Adrenal gland (tissue), 9 donors: ENCODE measurements at regions not wholly inside any gene's neighbourhood (a gene's known extent, or its start where the extent isn't known, plus 50 kb on each side); places are given as distances from the start of the nearest gene placed in this dataset.

Source experiments
- DNase-seq, 7 donors: peaks; one replicate each; pipeline ENCODE4 v3.0.0-alpha.2; 2019 to 2020
- H3K27ac ChIP-seq, 5 donors: fragments of 200-600 bp; sonication (generic) in 4 of 5; 1 replicate in 3 of 5; 2 replicates in 2 of 5; pipeline versions ENCODE4 v1.5.1 to v1.8.0; 2016 to 2020; ENCODE audit warnings: mild to moderate bottlenecking in 1 of 5
- H3K27me3 ChIP-seq: fragments of 200-600 bp; 2 replicates; pipeline ENCODE4 v1.8.0; 2021
- H3K36me3 ChIP-seq, 2 donors: fragments of 200-600 bp; replicated peaks in 1 of 2; 1 replicate in 1 of 2; 2 replicates in 1 of 2; pipeline versions ENCODE4 v1.5.1 to v1.8.0; 2018 to 2022
- H3K4me1 ChIP-seq, 2 donors: fragments of 200-600 bp; replicated peaks in 1 of 2; 1 replicate in 1 of 2; 2 replicates in 1 of 2; pipeline versions ENCODE4 v1.5.1 to v1.8.0; 2018 to 2021
- H3K4me3 ChIP-seq, 4 donors: fragments of 200-600 bp; sonication (generic) in 3 of 4; one replicate each; pipeline ENCODE4 v1.5.1; 2016 to 2018
- H3K9me3 ChIP-seq, 3 donors: fragments of 200-600 bp; sonication (generic) in 1 of 3; replicated peaks in 1 of 3; 1 replicate in 2 of 3; 2 replicates in 1 of 3; pipeline versions ENCODE4 v1.5.1 to v1.8.0; 2016 to 2021
- CTCF ChIP-seq, 6 experiments: fragments of 450-650 bp in 4 of 6; fragments of 200-600 bp in 2 of 6; sonication (generic) in 1 of 6; IDR thresholded peaks; 1 replicate in 5 of 6; 2 replicates in 1 of 6; pipeline versions ENCODE4 v1.5.1 to v1.8.0; 2016 to 2021; ENCODE audit warnings: antibody characterized with exemption in 6 of 6, mild to moderate bottlenecking in 2 of 6, moderate library complexity in 1 of 6
- POLR2A ChIP-seq, 2 donors: fragments of 450-650 bp; IDR thresholded peaks; one replicate each; pipeline ENCODE4 v1.6.1; 2017; ENCODE audit warnings: antibody characterized with exemption in 2 of 2, mild to moderate bottlenecking in 2 of 2, moderate library complexity in 1 of 2
- WGBS, 4 donors: extraction: QIAGEN DNeasy Blood & Tissue Kit in 2 of 4; methylation state at CpG; one replicate each; pipeline versions ENCODE4 v1.1.5 to v1.1.7; 2013 to 2017; 5-methylcytosine and 5-hydroxymethylcytosine counted together
- intact Hi-C, 2 donors: fragments of 100-400 bp; cut with DNase I; formaldehyde crosslinking; loops; one replicate each; pipeline versions ENCODE4 v1.14.1 to v1.15.0; 2022 to 2023
- donor health status: healthy with polysubstance abuse.
- donor health status: Bipolar disorder and iron deficiency.
- donor health status: DM: yes; HTN: yes; CAD: no.
- donor health status: DM: no; HTN: no; CAD: no.
- donor health status: DM: no; HTN: no; CAD: no.

DNA sequence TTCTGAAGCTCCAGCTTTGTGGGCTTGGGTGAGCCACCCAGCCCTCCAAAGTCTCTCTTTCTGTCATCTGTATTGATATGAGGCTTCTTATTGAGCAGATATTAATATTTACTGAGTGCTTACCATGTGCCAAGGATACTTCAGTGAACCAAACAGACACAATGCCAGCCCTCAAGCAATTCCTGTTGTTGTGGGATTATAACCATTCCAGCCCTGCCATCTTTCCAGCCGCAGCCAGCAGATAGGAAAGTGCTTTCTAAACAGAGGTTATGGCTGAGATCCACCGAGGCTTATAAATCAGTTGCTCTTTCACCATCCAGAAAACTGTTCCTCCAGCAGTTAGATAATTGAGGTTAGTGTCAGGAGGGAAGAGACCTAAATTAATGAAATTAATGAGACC, 137.7 kb upstream of the ALDH1B1 start:
- Histone ChIP-seq H3K27me3 (no peaks in the 10 kb centered on the region), H3K9me3 (no peaks in the 10 kb centered on the region), H3K4me1 (no peaks in the 10 kb centered on the region), H3K4me3 (no peak overlapping the region), H3K27ac (no peak overlapping the region), H3K36me3 (no peaks in the 10 kb centered on the region)
- intact Hi-C loops, result no loop called here
- no peak for TF ChIP-seq POLR2A (IDR thresholded peaks at IDR 0.05)
- no peak for TF ChIP-seq CTCF (IDR thresholded peaks at IDR 0.05)
- 76 to 88% (median 86%) methylated on average over 2 of the region's 2 CpGs for WGBS, 4 donors
- DNase-seq, result no peak

DNA sequence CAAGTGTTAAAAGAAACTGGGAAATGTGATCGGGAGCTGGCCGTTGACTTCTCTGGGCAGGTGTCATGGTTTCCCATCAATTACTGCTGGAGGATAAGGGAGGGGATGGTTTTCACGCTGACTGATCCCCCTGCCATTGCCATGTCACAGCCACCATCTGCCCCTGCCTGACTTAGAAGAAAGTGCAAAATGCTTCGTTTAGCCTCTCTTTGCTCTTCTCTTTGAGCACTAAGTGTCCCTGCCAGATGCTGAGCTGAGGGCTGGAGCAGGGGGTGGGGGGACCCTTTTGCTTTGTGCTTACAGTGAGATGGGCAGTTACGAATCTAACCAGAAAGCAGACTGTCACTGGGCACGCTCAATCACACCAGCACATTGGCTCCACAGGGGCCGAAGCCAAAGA, 138.4 kb upstream of the ALDH1B1 start:
- Histone ChIP-seq H3K4me1 (no peaks in the 10 kb centered on the region), H3K9me3 (no peaks in the 10 kb centered on the region), H3K36me3 (no peaks in the 10 kb centered on the region), H3K27ac (no peak overlapping the region), H3K4me3 (no peak overlapping the region), H3K27me3 (no peaks in the 10 kb centered on the region)
- intact Hi-C loops, result no loop called here
- DNase-seq, result no peak
- WGBS, 4 donors, result 67 to 85% (median 75%) methylated on average over 6 to 7 of the region's 7 CpGs
- TF ChIP-seq CTCF (IDR thresholded peaks at IDR 0.05) (no peak), POLR2A (IDR thresholded peaks at IDR 0.05) (no peak)

- Histone ChIP-seq H3K4me3 (no peak overlapping the region), H3K27ac (no peak overlapping the region), H3K36me3 (no peaks in the 10 kb centered on the region), H3K27me3 (no peaks in the 10 kb centered on the region), H3K4me1 (no peaks in the 10 kb centered on the region), H3K9me3 (no peaks in the 10 kb centered on the region)
- DNase-seq, result no peak
- TF ChIP-seq CTCF (IDR thresholded peaks at IDR 0.05) (no peak), POLR2A (IDR thresholded peaks at IDR 0.05) (no peak)
- WGBS, 4 donors, result 84 to 88% (median 86%) methylated on average over 7 of the region's 7 CpGs
- intact Hi-C loops, result no loop called here
Measured at GRCh38 chr9:38253200-38253599, 139.3 kb upstream of the ALDH1B1 start.

- TF ChIP-seq POLR2A (IDR thresholded peaks at IDR 0.05), result no peak
- no peak for TF ChIP-seq CTCF (IDR thresholded peaks at IDR 0.05)
- Histone ChIP-seq H3K4me1 (no peaks in the 10 kb centered on the region), H3K27me3 (no peaks in the 10 kb centered on the region), H3K27ac (no peak overlapping the region), H3K4me3 (no peak overlapping the region), H3K9me3 (no peaks in the 10 kb centered on the region), H3K36me3 (no peaks in the 10 kb centered on the region)
- 49 to 65% (median 60%) methylated on average over 2 to 3 of the region's 3 CpGs for WGBS, 4 donors
- intact Hi-C loops, result no loop called here
- no peak for DNase-seq
Measured at GRCh38 chr9:38251036-38251860, 141.3 kb upstream of the ALDH1B1 start.
